GM12878 (cell line): ENCODE measurements at regions not wholly inside any gene's neighbourhood (a gene's known extent, or its start where the extent isn't known, plus 50 kb on each side); places are given as distances from the start of the nearest gene placed in this dataset.

Experiments
- ATAC-seq: fragments of 200-7000 bp; cut with Tn5 transposase; 3 replicates; pipeline ENCODE4 v1.9.1; 2020; ENCODE audit warnings: mild to moderate bottlenecking, moderate library complexity
- BruUV-seq: library from RNA; stranded (reverse); fragments of 400-500 nt; replicated peaks from 2 replicates; lab custom pipeline; 2021; lab: Mats Ljungman, UMichigan
- CTCF ChIA-PET: fragments of 300-600 bp; sonication (Branson Sonifier 250); formaldehyde crosslinking; extraction: SDS; loops from one replicate; lab custom pipeline; 2021; ENCODE audit warnings: inconsistent platforms; lab: Yijun Ruan, JAX
- POLR2A ChIA-PET: fragments of 350-600 bp; formaldehyde crosslinking; extraction: SDS; loops from one replicate; lab custom pipeline; 2021; ENCODE audit warnings: inconsistent platforms; lab: Charles Lee
- RAD21 ChIA-PET: fragments of 300-600 bp; sonication (Branson Sonifier 250); formaldehyde crosslinking; loops from one replicate; lab custom pipeline; 2023; ENCODE audit warnings: antibody characterized with exemption; ENCODE audit not compliant: unreplicated experiment; lab: Charles Lee
- SMC1A ChIA-PET: fragments of 300-600 bp; sonication (Branson Sonifier 250); formaldehyde crosslinking; loops from one replicate; lab custom pipeline; 2023; ENCODE audit not compliant: unreplicated experiment, uncharacterized antibody; lab: Charles Lee
- DNase-seq: peaks from one replicate; pipeline ENCODE4 v3.0.0-alpha.2; 2011; ENCODE audit warnings: low read depth, low spot score
- FAIRE-seq: peaks from 3 replicates; lab custom pipeline; 2011; peaks lifted over from hg19 to GRCh38; lab: Jason Lieb, UNC
- H2AFZ ChIP-seq: 2 replicates; pipeline ENCODE4 v1.6.0; 2011; ENCODE audit warnings: low read depth, low read length, control low read depth; ENCODE audit not compliant: control insufficient read depth
- H3K27ac ChIP-seq: 2 replicates; pipeline ENCODE4 v1.5.1; 2011; ENCODE audit warnings: control low read depth; ENCODE audit not compliant: control insufficient read depth, insufficient read depth
- H3K27me3 ChIP-seq, 2 experiments: replicated peaks in 1 of 2; 2 replicates each; pipeline versions ENCODE4 v1.6.0 to v1.6.1; 2011; ENCODE audit warnings: low read length in 1 of 2; ENCODE audit not compliant: control insufficient read depth in 2 of 2, insufficient read depth in 2 of 2
- H3K36me3 ChIP-seq, 2 experiments: 2 replicates each; pipeline ENCODE4 v1.5.1; 2011; ENCODE audit warnings: low read length in 1 of 2; ENCODE audit not compliant: control insufficient read depth in 2 of 2, insufficient read depth in 2 of 2
- H3K4me1 ChIP-seq: 2 replicates; pipeline ENCODE4 v1.6.1; 2011; ENCODE audit warnings: mild to moderate bottlenecking, low read length, moderate library complexity, mixed read lengths; ENCODE audit not compliant: control insufficient read depth, insufficient read depth
- H3K4me2 ChIP-seq: 2 replicates; pipeline ENCODE4 v1.6.0; 2011; ENCODE audit warnings: control low read depth; ENCODE audit not compliant: control insufficient read depth, insufficient read depth
- H3K4me3 ChIP-seq: fragments of 200-600 bp; sonication (generic); 2 replicates; pipeline ENCODE4 v1.5.1; 2016
- H3K79me2 ChIP-seq: 2 replicates; pipeline ENCODE4 v1.6.0; 2011; ENCODE audit warnings: low read length; ENCODE audit not compliant: control insufficient read depth, insufficient read depth
- H3K9ac ChIP-seq: 2 replicates; pipeline ENCODE4 v1.8.0; 2011; ENCODE audit warnings: low read length, control low read depth, mixed read lengths; ENCODE audit not compliant: control insufficient read depth, insufficient read depth
- H3K9me3 ChIP-seq: replicated peaks from 3 replicates; pipeline ENCODE4 v1.5.1; 2011; ENCODE audit warnings: mild to moderate bottlenecking, low read length; ENCODE audit not compliant: control insufficient read depth, insufficient read depth
- H4K20me1 ChIP-seq: 2 replicates; pipeline ENCODE4 v1.6.0; 2011; ENCODE audit not compliant: control insufficient read depth, insufficient read depth
- ATF2 ChIP-seq: IDR thresholded peaks from 2 replicates; pipeline ENCODE4 v1.6.1; 2012; ENCODE audit warnings: low read length, inconsistent platforms
- CBFB ChIP-seq: IDR thresholded peaks from 2 replicates; pipeline ENCODE4 v1.6.1; 2016; ENCODE audit warnings: antibody characterized with exemption, low read depth
- E2F4 ChIP-seq: IDR thresholded peaks from 2 replicates; pipeline ENCODE4 v1.6.1; 2012; ENCODE audit warnings: low read depth, low read length, improper control_type of control experiment
- EED ChIP-seq: sonication (generic); IDR thresholded peaks from 2 replicates; pipeline ENCODE4 v1.6.1; 2016; ENCODE audit warnings: antibody characterized with exemption, low read depth
- FOS ChIP-seq: IDR thresholded peaks from 3 replicates; pipeline ENCODE4 v1.6.1; 2011; ENCODE audit warnings: borderline replicate concordance; ENCODE audit not compliant: insufficient read length; ENCODE audit errors: extremely low read depth
- JUND ChIP-seq: IDR thresholded peaks from 2 replicates; pipeline ENCODE4 v1.6.1; 2012; ENCODE audit warnings: low read depth, mild to moderate bottlenecking, low read length, improper control_type of control experiment, moderate library complexity
- MAX ChIP-seq: IDR thresholded peaks from 2 replicates; pipeline ENCODE4 v1.6.1; 2012; ENCODE audit warnings: low read depth, low read length, improper control_type of control experiment
- MEF2B ChIP-seq: fragments of 450-650 bp; IDR thresholded peaks from 2 replicates; pipeline ENCODE4 v1.6.1; 2018; ENCODE audit warnings: mild to moderate bottlenecking, moderate library complexity; ENCODE audit not compliant: partially characterized antibody, poor library complexity, severe bottlenecking
- NFXL1 ChIP-seq: fragments of 450-650 bp; IDR thresholded peaks from 2 replicates; pipeline ENCODE4 v1.6.1; 2017; ENCODE audit warnings: antibody characterized with exemption, mild to moderate bottlenecking, borderline replicate concordance
- NR2F1 ChIP-seq: fragments of 450-650 bp; conservative IDR thresholded peaks from 2 replicates; pipeline ENCODE4 v1.6.1; 2017; ENCODE audit warnings: mild to moderate bottlenecking
- NRF1 ChIP-seq: conservative IDR thresholded peaks from 2 replicates; pipeline ENCODE4 v1.6.1; 2011; ENCODE audit warnings: mild to moderate bottlenecking, low read depth, low read length, improper control_type of control experiment
- PML ChIP-seq: IDR thresholded peaks from 2 replicates; pipeline ENCODE4 v1.6.1; 2012; ENCODE audit warnings: low read length, inconsistent platforms
- POLR2AphosphoS2 ChIP-seq: IDR thresholded peaks from 2 replicates; pipeline ENCODE4 v1.6.1; 2011; ENCODE audit warnings: low read depth, mild to moderate bottlenecking, low read length, improper control_type of control experiment, moderate library complexity
- STAT3 ChIP-seq: IDR thresholded peaks from 2 replicates; pipeline ENCODE4 v1.6.1; 2011; ENCODE audit warnings: low read depth, low read length, improper control_type of control experiment
- SUZ12 ChIP-seq: fragments of 200-600 bp; sonication (generic); IDR thresholded peaks from one replicate; pipeline ENCODE4 v1.6.1; 2018; ENCODE audit warnings: antibody characterized with exemption, mild to moderate bottlenecking; ENCODE audit not compliant: unreplicated experiment
- TCF3 ChIP-seq: IDR thresholded peaks from 2 replicates; pipeline ENCODE4 v1.6.1; 2012; ENCODE audit warnings: low read depth, mild to moderate bottlenecking, low read length, borderline replicate concordance; ENCODE audit not compliant: insufficient read depth
- ZNF687 ChIP-seq: fragments of 450-650 bp; IDR thresholded peaks from 2 replicates; pipeline ENCODE4 v1.6.1; 2017; ENCODE audit warnings: mild to moderate bottlenecking, moderate library complexity
- WGBS: methylation state at CpG from one replicate; pipeline ENCODE4 v1.1.6; 2016; ENCODE audit warnings: low lambda C conversion rate; ENCODE audit not compliant: insufficient replicate concordance, insufficient coverage; ENCODE audit errors: missing lambda C conversion rate; 5-methylcytosine and 5-hydroxymethylcytosine counted together
- in situ Hi-C: fragments of 300-500 bp; cut with MboI; formaldehyde crosslinking; loops from 9 replicates; pipeline ENCODE4 v1.14.3; 2018; ENCODE audit warnings: mixed read lengths
- intact Hi-C: fragments of 100-400 bp; cut with micrococcal nuclease; formaldehyde crosslinking; loops from one replicate; pipeline ENCODE4 v1.14.2; 2022; ENCODE audit not compliant: unreplicated experiment
- TF ChIP-seq, protein P1 (sequence below): fragments of 450-650 bp; conservative IDR thresholded peaks from 2 replicates; pipeline ENCODE4 v1.6.1; 2017; ENCODE audit warnings: mild to moderate bottlenecking, moderate library complexity

DNA sequence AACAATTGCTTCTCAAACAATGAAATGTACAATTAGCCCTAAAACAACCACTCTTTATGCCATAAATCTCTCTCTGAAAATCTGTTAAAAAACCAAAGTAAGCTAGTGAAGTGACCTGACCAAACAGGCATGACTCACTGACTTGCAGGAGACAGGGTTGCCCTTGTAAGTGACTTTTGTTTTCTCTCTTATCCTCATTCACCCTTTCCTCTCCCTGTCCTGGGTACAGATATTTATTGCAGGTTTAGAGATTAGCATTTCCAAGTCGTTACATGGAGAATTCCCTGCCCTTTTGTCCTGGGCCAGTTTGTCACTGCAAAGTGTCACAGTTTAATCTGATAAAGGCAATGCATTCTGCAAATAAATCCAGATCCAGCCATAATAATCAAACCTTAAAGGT lies 484.2 kb downstream of the IRX1 start:
- Histone ChIP-seq H3K27ac (no peak overlapping the region), H3K9me3 (no peaks in the 10 kb centered on the region; the same call in 2 of the 3 replicates), H3K79me2 (no peaks in the 10 kb centered on the region), H3K36me3 (no peaks in the 10 kb centered on the region), H2AFZ (no peak overlapping the region), H3K9ac (no peak overlapping the region), H3K4me1 (no peaks in the 10 kb centered on the region), H3K27me3 (no peaks in the 10 kb centered on the region), H3K4me2 (no peak overlapping the region), H4K20me1 (no peaks in the 10 kb centered on the region), H3K4me3 (no peak overlapping the region)
- ChIA-PET SMC1A (no interaction called here), POLR2A (no interaction called here), RAD21 (no interaction called here), CTCF (no interaction called here)
- intact Hi-C loops (no loop called here), in situ Hi-C loops (no loop called here)
- 0% methylated on average over 1 of the region's 1 CpG for WGBS
- TF ChIP-seq MEF2B: no peak
- no peak for TF ChIP-seq CBFB
- no peak for TF ChIP-seq ATF2
- TF ChIP-seq PML: no peak
- TF ChIP-seq, protein P1, sequence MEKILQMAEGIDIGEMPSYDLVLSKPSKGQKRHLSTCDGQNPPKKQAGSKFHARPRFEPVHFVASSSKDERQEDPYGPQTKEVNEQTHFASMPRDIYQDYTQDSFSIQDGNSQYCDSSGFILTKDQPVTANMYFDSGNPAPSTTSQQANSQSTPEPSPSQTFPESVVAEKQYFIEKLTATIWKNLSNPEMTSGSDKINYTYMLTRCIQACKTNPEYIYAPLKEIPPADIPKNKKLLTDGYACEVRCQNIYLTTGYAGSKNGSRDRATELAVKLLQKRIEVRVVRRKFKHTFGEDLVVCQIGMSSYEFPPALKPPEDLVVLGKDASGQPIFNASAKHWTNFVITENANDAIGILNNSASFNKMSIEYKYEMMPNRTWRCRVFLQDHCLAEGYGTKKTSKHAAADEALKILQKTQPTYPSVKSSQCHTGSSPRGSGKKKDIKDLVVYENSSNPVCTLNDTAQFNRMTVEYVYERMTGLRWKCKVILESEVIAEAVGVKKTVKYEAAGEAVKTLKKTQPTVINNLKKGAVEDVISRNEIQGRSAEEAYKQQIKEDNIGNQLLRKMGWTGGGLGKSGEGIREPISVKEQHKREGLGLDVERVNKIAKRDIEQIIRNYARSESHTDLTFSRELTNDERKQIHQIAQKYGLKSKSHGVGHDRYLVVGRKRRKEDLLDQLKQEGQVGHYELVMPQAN: no peak
- TF ChIP-seq JUND: no peak
- TF ChIP-seq ZNF687: no peak
- no peak for TF ChIP-seq MAX
- TF ChIP-seq NR2F1: no peak
- no peak for TF ChIP-seq TCF3
- no peak for TF ChIP-seq POLR2AphosphoS2
- TF ChIP-seq STAT3: no peak
- no peak for TF ChIP-seq EED
- no peak for TF ChIP-seq FOS
- no peak for TF ChIP-seq NRF1
- TF ChIP-seq NFXL1: no peak
- no peak for TF ChIP-seq E2F4
- TF ChIP-seq SUZ12: no peak
- no TSS peak for BruUV-seq
- no peak for FAIRE-seq
- DNase-seq: no peak
- ATAC-seq: no peak
